MCF 10A (cell line): ENCODE measurements at regions not wholly inside any gene's neighbourhood (a gene's known extent, or its start where the extent isn't known, plus 50 kb on each side); places are given as distances from the start of the nearest gene placed in this dataset.

Experiments used
- BruUV-seq: library from RNA; stranded (reverse); fragments of 400-500 nt; replicated peaks from 2 replicates; lab custom pipeline; 2021; lab: Mats Ljungman, UMichigan
- CTCF ChIA-PET: fragments of 300-600 bp; sonication (Branson Sonifier 250); formaldehyde crosslinking; extraction: SDS; loops from one replicate; lab custom pipeline; 2021; ENCODE audit warnings: antibody characterized with exemption, inconsistent platforms; lab: Yijun Ruan, JAX
- POLR2A ChIA-PET: fragments of 300-600, 350-650 bp; sonication (Branson Sonifier 250); formaldehyde crosslinking; extraction: SDS; loops from one replicate; lab custom pipeline; 2020; ENCODE audit warnings: antibody characterized with exemption, inconsistent platforms; lab: Yijun Ruan, JAX
- DNase-seq: peaks from one replicate; pipeline ENCODE4 v3.0.0-alpha.2; 2018; ENCODE audit not compliant: unreplicated experiment
- H3K27ac Mint-ChIP-seq: one replicate; pipeline ENCODE4 v1.8.0; 2022; ENCODE audit warnings: mild to moderate bottlenecking, low read depth, mixed read lengths; ENCODE audit not compliant: unreplicated experiment
- H3K27me3 Mint-ChIP-seq: one replicate; pipeline ENCODE4 v1.8.0; 2022; ENCODE audit warnings: mixed read lengths; ENCODE audit not compliant: insufficient read depth, unreplicated experiment
- H3K36me3 Mint-ChIP-seq: one replicate; pipeline ENCODE4 v1.8.0; 2022; ENCODE audit warnings: mild to moderate bottlenecking, moderate library complexity, mixed read lengths; ENCODE audit not compliant: insufficient read depth, unreplicated experiment
- H3K4me1 Mint-ChIP-seq: one replicate; pipeline ENCODE4 v1.8.0; 2022; ENCODE audit warnings: mixed read lengths; ENCODE audit not compliant: insufficient read depth, unreplicated experiment
- H3K4me3 Mint-ChIP-seq: one replicate; pipeline ENCODE4 v1.8.0; 2022; ENCODE audit warnings: mild to moderate bottlenecking, moderate library complexity, mixed read lengths; ENCODE audit not compliant: unreplicated experiment
- H3K9me3 Mint-ChIP-seq: one replicate; pipeline ENCODE4 v1.8.0; 2022; ENCODE audit warnings: mixed read lengths; ENCODE audit not compliant: unreplicated experiment
- intact Hi-C: fragments of 100-400 bp; cut with micrococcal nuclease; formaldehyde crosslinking; loops from 2 replicates; pipeline ENCODE4 v1.14.1; 2022
- TF ChIP-seq, protein P1 (sequence below): fragments of 200-600 bp; IDR thresholded peaks from one replicate; pipeline ENCODE4 v1.8.0; 2022; ENCODE audit warnings: antibody characterized with exemption, mild to moderate bottlenecking; ENCODE audit not compliant: unreplicated experiment

DNA sequence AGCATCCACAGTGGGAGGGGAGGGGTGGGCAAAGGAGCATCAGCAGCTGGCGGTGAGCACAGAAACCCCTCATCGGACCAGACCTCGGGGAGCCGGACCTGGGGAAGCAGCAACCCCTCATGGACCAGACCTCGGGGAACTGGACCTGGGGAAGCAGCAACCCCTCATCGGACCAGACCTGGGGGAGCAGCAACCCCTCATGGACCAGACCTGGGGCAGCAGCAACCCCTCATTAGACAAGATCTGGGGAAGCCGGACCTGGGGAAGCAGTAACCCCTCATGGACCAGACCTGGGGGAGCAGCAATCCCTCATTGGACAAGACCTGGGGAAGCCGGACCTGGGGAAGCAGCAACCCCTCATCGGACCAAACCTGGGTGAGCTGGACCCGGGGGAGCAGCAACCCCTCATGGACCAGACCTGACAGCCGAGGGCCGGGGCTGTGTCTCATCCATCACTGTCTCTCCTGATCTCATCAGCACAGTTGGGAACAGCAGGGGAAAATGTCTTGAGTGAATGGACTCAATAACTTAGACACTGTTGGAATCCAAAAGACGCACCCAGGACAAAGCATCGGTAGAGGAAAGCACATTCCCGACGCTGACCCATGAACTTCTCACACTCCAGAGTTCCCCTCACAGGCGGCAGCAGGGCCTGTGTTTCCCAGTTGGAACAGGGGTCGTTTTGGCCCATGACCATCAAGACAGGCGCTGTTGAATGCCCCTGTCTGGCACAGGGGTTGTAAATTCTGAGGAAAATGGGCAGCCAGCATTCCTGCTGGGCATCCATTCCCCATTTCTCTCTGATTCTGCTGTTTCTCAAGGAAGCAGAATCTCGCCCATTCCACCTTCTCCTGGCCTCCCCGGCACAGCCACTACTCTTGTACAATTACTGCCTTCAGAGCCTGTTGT, 1494.6 kb downstream of the TBC1D22A start:
- intact Hi-C loops: no loop called here
- POLR2A ChIA-PET: no interaction called here
- no TSS peak for BruUV-seq
- Mint-ChIP-seq H3K9me3 (peaks cover 8% of the 10 kb centered on the region), H3K27ac (no peak overlapping the region), H3K4me1 (no peaks in the 10 kb centered on the region), H3K4me3 (no peak overlapping the region), H3K36me3 (no peaks in the 10 kb centered on the region), H3K27me3 (no peaks in the 10 kb centered on the region)
- CTCF ChIA-PET: no interaction called here
- TF ChIP-seq, protein P1, sequence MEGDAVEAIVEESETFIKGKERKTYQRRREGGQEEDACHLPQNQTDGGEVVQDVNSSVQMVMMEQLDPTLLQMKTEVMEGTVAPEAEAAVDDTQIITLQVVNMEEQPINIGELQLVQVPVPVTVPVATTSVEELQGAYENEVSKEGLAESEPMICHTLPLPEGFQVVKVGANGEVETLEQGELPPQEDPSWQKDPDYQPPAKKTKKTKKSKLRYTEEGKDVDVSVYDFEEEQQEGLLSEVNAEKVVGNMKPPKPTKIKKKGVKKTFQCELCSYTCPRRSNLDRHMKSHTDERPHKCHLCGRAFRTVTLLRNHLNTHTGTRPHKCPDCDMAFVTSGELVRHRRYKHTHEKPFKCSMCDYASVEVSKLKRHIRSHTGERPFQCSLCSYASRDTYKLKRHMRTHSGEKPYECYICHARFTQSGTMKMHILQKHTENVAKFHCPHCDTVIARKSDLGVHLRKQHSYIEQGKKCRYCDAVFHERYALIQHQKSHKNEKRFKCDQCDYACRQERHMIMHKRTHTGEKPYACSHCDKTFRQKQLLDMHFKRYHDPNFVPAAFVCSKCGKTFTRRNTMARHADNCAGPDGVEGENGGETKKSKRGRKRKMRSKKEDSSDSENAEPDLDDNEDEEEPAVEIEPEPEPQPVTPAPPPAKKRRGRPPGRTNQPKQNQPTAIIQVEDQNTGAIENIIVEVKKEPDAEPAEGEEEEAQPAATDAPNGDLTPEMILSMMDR: no peak
- no peak for DNase-seq

DNA sequence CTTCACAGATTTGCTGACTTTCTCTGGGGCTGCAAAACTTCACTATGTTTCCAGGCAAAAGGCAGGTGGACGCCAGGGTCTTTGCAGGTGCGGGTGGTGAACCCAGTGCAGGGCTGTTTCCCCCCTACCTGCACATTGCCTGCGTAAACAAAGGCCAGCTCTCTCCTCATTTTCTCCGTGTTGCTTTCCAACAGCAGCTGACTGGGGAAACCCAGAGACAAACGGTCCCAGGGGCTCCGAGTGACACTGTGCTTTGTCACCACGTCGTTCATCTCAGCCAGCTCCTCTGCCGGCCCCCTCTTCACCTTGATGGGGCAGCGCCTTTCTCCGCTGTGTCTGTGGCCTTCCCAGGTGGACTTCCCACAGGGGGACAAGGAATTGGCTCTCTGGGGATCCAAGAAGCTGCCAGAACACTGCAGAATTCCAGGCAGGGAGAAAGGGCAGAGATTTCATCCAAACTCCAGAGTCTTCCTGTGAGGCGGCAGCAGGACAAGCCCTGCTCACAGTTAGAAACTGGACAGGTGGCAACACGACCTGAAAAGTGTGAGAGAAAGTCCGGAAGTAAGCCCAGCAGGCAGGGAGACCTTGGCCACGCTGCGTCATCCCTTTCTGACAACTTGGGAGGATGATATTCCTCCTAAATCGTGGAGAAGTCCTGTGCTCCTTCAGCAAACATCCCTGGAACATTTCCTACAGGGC, 1493.7 kb downstream of the TBC1D22A start:
- Mint-ChIP-seq H3K27ac (no peak overlapping the region), H3K36me3 (no peaks in the 10 kb centered on the region), H3K27me3 (no peaks in the 10 kb centered on the region), H3K4me3 (no peak overlapping the region), H3K9me3 (peaks cover 13% of the 10 kb centered on the region), H3K4me1 (no peaks in the 10 kb centered on the region)
- intact Hi-C loops: no loop called here
- POLR2A ChIA-PET: no interaction called here
- TF ChIP-seq, protein P1: no peak
- DNase-seq: no peak
- no TSS peak for BruUV-seq
- CTCF ChIA-PET: no interaction called here

- intact Hi-C loops: no loop called here
- no peak overlapping the region for H3K27ac Mint-ChIP-seq
- H3K27me3 Mint-ChIP-seq: no peaks in the 10 kb centered on the region
- CTCF ChIA-PET: no interaction called here
- DNase-seq: no peak
- no TSS peak for BruUV-seq
- peaks cover 20% of the 10 kb centered on the region for H3K9me3 Mint-ChIP-seq
- no peak overlapping the region for H3K4me3 Mint-ChIP-seq
- H3K36me3 Mint-ChIP-seq: no peaks in the 10 kb centered on the region
- TF ChIP-seq, protein P1: no peak
- POLR2A ChIA-PET: no interaction called here
- no peaks in the 10 kb centered on the region for H3K4me1 Mint-ChIP-seq
Measured at GRCh38 chr22:48254311-48254873, 1491.9 kb downstream of the TBC1D22A start.

GRCh38 chr22:48253573-48253972, 1491.1 kb downstream of the TBC1D22A start:
- intact Hi-C loops: no loop called here
- DNase-seq: no peak
- TF ChIP-seq, protein P1: no peak
- ChIA-PET POLR2A (no interaction called here), CTCF (no interaction called here)
- Mint-ChIP-seq H3K4me1 (no peaks in the 10 kb centered on the region), H3K4me3 (no peak overlapping the region), H3K9me3 (peaks cover 20% of the 10 kb centered on the region), H3K36me3 (no peaks in the 10 kb centered on the region), H3K27ac (no peak overlapping the region), H3K27me3 (no peaks in the 10 kb centered on the region)
- BruUV-seq: no TSS peak
